HG03095 (cell line): ENCODE measurements at regions not wholly inside any gene's neighbourhood (a gene's known extent, or its start where the extent isn't known, plus 50 kb on each side); places are given as distances from the start of the nearest gene placed in this dataset.

Source experiments
- ATAC-seq: cut with Tn5 transposase; IDR thresholded peaks from one replicate; pipeline ENCODE4 v1.9.1; 2021; ENCODE audit warnings: moderate library complexity; ENCODE audit not compliant: unreplicated experiment

DNA sequence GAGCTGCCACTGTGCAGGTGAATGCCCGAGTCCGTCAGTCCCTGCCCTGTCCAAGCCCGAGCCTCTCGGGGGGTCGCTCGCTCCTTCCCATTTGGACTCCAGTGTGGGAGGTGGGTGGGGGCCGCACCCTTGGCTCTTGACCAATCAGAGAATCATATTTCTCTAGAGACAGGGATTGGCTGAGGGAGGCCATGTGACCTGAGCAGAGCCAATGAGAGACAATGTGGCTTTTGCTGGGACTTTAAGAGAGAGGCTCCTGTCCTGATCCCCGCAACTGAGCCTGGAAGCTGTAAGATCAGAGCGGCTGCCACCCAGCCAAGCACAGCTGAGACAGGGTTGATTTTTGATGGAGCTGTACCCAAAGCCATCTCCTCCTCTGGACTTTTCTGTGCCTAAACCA is 199.3 kb downstream of the TFAP2C start:
- no peak for ATAC-seq

DNA sequence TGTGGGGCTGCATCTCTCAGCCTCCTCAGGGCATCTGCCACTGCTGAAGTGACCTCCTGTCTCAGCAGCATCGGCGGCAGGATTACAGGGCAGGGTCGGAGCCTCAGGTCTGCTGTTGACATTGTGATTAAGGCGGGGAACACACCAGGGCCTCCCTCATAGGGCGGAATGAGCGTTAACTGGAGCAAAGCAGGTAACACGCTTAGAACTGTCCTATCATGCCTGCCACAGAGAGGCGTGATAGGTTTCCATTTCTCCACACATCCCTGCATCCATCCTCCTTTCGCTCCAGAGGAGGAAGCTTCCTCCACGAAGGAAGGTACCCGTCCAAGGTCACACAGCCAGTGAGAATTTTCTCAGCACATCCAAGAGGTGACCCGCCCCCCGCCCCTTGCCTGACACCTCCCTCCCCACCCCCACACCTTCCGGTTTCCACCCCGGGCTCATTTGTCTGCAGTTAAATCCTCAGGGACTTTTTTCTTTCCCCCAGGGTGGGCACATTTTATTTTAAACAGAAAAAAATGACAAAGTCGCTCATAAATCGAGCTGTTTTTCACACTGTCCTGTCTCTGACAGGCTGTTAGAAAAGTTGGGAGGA is 200.8 kb downstream of the TFAP2C start:
- no peak for ATAC-seq

DNA sequence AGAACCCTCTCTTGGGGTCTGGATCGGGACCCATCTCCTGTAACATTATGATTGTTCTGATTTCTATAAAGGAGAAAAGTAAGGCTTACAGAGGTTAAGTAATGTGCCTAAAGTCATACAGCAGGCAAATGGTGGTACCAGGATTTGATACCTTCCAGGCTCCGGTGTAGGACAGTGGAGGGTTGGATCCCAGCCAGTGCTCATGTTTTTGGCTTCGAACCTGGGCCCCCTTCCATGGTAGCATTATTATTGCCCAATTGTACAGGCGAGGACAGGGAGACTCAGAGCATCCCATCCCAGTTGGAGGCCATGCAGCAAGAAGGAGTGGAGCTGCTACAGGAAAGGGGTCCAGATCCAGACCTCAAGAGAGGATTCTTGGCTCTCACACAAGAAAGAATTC is 202.7 kb downstream of the TFAP2C start:
- no peak for ATAC-seq

DNA sequence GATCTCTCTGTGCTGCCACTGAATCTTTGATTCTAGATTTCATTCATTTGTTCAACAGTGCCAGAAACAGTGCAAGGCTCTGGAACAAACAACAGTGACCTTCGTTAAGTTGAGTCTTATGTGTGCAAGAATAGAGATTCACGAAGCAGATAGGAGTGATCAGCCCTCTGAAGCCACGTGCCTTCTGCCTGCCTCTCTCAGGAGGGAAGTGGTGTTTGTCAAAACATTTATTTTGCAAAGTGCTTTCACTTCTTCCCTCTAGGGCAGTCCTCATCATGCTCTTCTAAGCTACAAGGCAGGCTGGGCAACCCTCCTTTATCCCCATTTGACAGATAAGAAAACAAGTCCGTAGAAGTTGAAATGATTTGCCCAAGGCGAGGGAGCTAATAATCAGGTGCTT is 204.3 kb downstream of the TFAP2C start:
- ATAC-seq: no peak

DNA sequence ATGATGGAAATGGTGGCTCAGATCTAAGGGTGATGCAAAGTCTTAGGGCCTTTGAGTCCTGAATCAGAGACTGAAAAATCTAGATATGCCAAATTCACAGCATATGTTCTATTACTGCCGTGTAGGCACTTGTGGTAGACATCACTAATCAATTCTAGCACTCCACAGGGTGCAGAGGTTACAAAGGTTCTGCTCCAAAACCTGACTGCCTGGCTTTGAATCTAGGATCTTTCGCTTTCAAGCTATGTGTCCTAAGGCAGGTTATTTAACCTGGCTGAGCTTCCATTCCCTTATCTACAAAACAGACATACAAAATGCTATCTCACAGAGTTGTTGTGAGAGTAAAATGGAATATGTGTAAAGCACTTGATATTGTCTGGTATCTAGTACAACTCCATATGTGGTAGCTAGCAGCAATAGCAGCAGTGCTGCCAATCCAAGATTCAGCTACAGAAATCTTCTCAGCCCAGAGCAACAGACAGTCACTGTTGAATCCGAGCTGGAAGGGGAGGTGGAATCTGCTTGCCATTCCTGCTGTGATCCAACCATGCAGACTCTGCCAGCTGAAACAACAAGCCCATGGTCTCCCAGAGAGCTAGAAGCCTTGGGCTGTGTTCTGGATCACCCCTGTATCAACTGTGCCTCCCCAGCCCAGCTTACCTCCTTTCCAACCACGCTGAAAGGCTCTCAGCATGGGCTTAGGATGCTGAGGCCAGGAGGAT is 206.9 kb downstream of the TFAP2C start:
- ATAC-seq: no peak

DNA sequence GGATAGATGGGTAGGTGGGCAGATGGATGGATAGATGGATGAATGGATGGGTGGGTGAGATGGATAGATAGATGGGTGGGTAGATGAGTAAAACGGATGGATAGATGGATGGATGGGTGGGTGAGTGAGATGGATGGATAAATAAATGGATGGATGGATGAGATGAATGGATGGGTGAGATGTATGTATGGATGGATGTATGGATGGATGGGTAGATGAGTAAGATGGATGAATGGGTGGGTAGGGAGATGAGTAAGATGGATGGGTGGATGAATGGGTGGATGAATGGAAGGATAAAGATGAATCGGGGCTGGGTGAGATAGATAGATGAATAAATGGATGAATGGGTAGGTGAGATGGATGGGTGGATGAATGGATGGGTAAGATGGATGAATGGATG is 210.1 kb downstream of the TFAP2C start:
- ATAC-seq: no peak

DNA sequence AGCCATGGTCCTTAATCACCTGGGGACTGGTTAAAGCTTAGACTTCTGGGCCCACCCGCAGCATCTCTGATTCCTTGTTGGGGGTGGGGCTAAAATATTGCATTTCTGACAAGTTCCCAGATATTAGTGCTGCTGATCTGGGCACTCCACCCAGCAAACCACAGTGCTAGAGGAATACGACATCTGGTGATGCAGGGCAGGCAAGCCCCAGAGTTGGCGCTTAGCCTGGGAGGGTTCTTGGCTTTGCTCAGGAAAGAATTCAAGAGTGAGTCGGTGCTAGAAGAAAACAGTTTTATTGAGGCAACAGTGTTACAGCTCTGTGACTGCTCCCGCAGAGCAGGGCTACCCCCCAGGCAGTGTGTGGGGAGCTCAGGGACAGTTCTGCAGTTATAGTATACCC is 210.7 kb downstream of the TFAP2C start:
- no peak for ATAC-seq

DNA sequence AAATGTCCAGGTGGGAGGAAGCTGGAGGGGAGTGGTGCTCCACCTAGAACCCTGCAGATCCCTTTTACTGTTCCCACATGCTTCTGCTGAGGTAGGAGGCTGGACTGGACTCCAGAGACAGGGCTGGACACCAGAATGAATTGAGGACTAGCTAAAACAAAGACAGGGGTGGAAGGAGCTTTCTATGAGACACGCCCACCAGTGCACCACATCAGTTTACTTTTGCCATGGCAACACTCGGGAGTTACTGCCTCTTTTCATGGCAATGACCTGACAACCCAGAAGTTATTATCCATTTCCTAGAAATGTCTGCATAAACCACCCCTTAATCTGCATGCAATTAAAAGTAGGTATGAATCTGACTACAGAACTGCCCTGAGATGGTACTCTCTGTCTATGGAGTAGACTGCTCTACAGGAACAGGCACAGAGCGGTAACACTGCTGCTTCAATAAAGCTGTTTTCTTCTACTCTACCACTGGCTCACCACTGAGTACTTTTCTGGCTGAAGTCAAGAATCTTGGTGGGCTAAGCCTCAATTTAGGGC is 211.7 kb downstream of the TFAP2C start:
- no peak for ATAC-seq

DNA sequence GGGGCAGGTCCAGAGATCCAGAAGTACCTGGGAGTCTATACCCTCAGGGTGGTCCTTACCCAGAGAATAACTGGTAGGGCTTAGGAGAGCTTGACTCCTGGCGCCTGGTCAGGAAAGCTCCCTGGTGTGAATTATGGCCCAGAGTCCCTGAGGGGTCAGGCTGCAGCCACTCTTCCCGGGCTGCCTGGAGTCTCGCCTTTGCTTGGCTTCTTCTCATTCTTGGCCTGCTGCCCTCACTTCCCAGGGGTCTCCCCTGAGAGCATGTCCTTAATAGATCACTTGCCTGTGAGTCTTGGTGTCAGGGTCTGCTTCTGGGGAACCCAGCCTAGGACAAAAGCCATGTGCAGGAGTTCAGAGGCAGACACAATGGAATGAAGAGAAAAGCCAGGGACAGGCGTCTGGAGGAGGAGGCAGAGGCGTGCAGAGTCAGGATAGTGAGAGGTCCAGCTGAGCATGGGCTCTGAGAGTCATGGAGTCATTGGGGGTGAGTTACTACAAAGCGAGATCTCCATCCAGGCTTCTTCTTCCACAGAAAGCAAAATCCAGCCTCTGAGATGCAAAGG is 212.3 kb downstream of the TFAP2C start:
- no peak for ATAC-seq

DNA sequence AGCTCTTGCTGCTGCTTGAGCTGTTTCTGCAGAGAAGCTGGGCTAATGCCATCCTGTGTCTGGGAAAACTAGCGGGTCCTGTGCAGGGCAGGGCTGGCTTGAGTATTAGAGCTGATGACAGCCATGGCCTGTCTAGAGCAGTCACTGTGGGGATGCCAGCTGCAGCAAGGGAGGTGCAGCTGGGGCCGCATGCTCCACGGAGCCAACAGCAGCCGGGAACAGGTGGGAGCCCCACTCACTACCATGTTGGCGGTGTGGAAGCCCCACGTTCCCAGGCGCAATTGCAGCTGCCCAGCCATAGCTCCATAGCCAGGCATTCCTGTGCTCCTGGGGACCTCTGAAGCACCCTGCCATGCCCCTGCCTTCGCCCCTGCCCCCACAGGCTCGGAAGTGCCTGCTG is 212.9 kb downstream of the TFAP2C start:
- no peak for ATAC-seq

DNA sequence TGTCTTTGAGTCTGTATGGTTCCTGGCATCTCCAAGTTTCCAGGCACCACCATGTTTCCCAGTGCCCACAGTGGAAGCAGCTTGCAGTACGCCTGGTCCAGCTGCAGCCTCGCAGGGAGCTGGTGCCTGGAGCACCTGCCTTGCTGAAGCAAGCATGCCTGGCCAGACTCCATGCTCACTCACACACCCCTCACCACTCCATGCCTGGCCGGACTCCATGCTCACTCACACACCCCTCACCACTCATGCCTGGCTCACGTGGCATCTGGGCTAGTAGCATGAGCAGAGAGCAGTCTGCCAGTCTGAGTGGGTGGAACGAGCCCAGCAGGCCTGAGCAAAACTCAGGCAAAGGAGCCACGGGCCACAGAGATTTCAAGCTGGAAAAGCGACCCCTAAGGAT is 214.3 kb downstream of the TFAP2C start:
- no peak for ATAC-seq

DNA sequence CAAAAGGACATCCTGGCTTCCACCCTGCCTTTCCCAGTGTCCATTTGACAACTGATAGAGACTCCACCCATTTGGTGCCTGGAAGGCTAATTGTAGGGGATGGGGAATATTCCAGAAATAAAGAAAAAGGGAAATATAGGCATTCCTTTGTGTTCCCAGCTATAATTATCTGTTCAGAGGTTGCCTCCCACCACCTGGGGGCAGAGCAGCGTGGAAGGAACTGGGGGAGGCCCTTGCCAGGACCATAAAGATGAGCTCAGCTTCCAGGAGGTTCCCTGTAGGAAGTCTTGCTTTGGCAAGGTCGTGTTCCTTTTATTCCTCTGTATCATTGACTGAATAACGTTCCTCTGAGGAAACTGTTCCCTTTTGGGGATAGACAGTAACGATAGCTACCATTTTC is 214.7 kb downstream of the TFAP2C start:
- no peak for ATAC-seq

DNA sequence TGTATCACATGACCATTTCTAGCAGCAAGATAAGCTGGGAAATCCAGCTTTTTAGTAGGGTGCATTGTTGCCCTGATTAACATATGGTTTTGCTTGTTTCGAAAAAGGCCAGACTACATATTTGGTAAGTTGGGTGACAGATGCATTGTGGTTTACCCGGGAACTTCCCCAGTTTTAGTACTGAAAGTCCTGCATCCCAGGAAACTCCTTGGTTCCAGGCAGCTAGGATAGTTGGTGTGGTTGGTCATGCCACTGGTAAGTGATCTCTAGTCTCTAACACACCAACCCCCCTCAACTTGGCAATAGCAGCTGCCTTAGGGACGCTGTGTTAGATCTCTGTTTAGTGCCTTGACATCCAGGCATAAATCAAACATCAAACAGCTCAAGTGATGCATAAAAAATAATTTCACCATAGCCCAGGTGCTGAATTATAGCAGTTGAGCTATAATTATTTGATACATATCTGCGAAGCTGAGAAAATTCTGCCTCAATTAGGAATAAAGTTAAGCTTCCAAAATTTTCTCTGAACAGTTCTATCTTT is 216.5 kb downstream of the TFAP2C start:
- no peak for ATAC-seq

DNA sequence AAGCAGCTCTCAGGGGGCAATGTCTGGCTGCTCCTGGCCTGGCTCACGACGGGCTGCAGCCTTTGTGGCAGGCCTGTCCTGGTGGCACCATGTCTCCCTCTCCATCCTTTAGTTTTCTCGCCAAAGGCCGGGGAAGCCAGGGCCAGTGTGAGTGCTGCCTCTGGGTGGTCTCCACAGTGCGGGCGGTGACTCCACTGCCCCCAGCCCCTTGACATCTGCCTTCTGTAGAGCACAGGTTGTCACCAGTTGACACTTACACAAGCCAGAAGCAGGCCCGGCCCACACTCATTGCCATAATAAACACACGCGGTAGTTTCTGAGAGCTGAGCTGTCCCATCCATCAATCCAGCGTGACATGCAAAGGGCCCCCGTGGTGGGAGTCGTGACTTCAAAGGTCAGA is 219.5 kb downstream of the TFAP2C start:
- ATAC-seq: no peak

DNA sequence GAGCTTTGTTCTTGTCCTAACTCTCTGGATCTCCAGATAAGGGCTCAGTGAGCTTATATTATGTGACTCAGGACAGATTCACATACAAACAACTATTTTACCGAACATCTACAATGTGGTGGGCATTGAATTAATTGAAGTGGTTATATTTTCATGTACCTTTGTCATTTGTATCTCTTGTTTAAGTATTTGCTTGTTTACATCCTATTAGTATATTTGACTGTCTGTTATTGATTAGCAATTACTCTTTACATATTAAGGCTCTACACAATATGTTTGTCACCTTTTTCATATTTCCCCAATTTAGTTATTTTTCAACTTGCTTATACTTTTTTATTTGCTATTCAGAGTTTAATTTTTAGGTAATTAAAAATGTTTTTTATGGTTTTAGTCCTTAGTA is 222.4 kb downstream of the TFAP2C start:
- no peak for ATAC-seq

DNA sequence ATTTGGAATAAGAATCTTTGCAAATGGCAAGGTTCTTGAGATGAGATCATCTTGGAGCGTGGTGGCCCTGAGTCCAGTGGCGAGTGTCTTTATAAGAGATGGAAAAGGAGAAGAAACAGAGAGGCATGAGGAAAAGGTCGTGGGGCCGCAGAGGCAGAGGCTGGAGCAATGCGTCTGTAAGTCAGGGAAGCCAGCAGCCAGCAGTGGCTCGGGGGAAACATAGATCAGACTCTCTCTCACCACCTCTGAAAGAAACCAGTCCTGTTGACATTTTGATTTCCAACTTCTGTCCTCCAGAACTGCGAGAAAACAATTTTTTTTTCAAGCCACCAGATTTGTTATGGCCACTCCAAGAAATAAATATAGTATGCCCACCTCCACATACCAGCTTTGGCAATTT is 226.6 kb downstream of the TFAP2C start:
- ATAC-seq: no peak

DNA sequence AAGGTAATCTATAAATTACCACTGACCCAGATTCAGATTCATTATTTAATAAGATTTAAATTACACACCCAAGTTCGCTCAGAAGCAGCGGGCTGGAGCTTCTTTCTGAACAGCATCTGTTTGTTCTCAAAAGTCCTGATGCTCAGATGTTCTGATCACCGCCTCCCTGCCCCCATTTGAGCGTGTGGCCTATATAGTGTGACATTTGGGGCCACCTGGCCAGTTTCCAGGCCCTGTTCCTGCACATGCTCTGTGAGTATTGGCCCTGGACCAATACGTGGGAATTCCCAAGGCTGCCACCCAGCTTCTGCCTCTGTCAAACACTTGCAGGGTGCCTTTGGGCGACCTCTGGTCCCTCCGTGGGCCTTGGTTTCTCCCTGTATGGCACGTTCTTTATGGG is 228.8 kb downstream of the TFAP2C start:
- no peak for ATAC-seq

DNA sequence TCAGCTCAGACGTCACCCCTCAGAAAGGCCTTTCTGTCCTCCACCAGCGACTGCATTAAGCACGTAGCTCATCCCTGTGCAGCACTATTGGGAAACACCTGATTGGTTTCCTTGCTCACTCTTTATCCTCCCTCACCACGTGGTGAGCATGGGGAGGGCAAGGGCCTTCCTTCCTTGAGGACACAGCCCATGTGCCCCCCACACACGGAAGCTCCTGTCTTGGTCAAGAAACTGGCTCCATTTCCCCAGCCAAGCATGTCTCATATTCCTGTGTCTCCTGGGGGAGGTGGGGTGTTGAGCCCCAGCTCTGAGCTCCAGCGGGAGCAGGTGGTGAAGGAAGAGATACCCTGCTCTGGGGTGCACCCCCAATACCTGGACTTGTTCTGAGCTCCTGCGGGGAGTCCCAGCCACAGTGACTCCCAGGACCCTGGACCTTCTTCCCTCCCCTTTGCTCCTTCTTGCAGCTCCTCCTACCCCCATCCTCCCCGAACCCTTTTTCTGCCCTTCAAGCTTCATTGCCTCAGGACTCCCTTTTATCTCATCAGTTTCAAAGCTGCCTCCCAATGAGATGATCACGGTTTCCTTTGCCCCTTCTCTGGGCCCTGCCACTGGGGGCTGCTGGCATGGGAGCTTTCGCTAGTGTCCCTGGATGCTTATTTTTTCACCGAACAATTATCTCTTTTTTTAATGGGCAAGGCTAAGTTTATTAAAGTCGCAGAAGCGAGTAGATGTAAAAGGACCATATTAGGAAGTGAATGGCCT is 230.1 kb downstream of the TFAP2C start:
- no peak for ATAC-seq

DNA sequence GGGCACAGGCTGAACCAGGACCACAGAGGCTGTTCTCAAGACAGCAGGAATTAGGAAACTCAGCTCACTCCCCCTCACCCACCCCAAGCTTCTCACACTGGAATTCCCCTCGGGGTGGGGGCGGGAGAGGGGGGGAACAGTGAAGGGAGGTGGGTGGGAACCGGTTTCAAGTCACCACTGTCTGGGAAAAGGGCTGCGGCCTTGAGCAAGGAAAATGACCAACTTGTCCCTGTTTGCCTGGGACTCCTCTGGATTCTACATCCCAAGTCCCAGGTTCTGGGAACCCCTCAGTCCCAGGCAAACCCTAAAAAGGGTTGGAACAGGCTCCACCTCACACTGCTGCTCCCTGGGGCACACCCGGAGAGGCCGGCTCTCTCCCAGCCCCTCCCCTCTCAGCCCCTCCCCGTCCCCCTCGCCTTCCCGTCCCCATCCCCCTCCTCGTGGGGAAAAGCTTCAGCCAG is 230.7 kb downstream of the TFAP2C start:
- ATAC-seq: no peak

DNA sequence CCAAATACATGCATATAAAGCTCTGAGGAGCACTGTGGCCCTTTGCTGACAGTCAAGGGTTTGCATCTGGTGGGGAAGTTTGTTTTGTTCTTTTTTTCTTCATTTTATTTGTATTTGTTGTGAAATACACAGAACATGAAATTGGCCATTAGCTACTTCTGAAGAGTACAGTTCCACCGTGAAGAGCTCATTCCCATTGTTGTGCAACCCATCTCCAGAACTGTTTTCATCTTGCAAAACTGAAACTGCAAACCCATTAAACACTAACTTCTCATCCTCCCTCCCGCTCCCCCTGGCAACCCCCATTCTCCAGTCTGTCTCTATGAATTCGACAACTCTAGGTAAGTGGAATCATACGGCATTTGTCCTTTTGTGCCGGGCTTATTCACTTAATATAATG is 231.3 kb downstream of the TFAP2C start:
- ATAC-seq: no peak

DNA sequence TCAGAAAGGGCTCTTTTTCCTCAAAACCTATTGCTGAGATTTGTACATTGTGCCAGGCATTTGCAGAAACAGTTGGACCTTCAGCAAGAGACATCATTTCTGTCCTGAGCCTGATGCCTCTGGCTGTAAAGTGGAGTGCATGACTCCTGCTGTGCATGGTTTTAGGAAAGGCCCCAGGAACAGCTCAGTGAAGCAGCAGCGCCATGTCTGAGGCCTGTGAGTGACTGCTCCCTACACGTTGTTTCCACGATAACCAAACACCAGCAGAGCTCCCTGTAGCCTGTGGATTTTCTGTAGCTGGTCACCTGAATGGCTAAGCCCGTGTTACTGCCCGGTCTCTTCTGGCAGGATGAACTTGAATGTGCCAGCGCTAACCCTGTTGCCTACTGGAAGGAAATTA is 232.5 kb downstream of the TFAP2C start:
- ATAC-seq: no peak
